ENCODE measurements at regions not wholly inside any gene's neighbourhood (a gene's known extent, or its start where the extent isn't known, plus 50 kb on each side); places are given as distances from the start of the nearest gene placed in this dataset.
"Not testable (repeated sequence)": the region's sequence is repeated elsewhere in the genome, so short reads cannot be mapped to it uniquely, and the experiment has no call there.

GRCh38 chr2:94797235-94797634 is 74.0 kb upstream of the TEKT4 start:
- TF ChIP-seq CTCF (IDR thresholded peaks at IDR 0.05): peak in 1 of 2 donors; percentile 24
- not testable (repeated sequence) for TF ChIP-seq POLR2AphosphoS5, POLR2A (IDR thresholded peaks at IDR 0.05)

Measured in suprapubic skin (tissue), 4 donors.